D341Med (cell line): ENCODE measurements at regions not wholly inside any gene's neighbourhood (a gene's known extent, or its start where the extent isn't known, plus 50 kb on each side); places are given as distances from the start of the nearest gene placed in this dataset.
A peak's percentile ranks its signal among the peaks of the same experiment; 100 is the strongest.

ENCODE experiments used
- DNase-seq: peaks from one replicate; pipeline ENCODE4 v3.0.0; 2012; ENCODE audit warnings: low spot score

GRCh38 chr2:21395366-21395765 lies 271.6 kb downstream of the TDRD15 start:
- DNase-seq, result no peak

GRCh38 chr2:21396252-21396651 lies 272.5 kb downstream of the TDRD15 start:
- DNase-seq, result no peak

- no peak for DNase-seq
Observed at GRCh38 chr2:21401022-21401698, 277.4 kb downstream of the TDRD15 start.

GRCh38 chr2:21404137-21404536 lies 280.4 kb downstream of the TDRD15 start:
- peak; percentile 49 for DNase-seq

- no peak for DNase-seq
Observed at GRCh38 chr2:21404827-21405625, 281.3 kb downstream of the TDRD15 start.

- DNase-seq, result no peak
Observed at GRCh38 chr2:21406386-21406785, 282.6 kb downstream of the TDRD15 start.

- no peak for DNase-seq
Observed at GRCh38 chr2:21406911-21407310, 283.1 kb downstream of the TDRD15 start.

GRCh38 chr2:21407851-21408250 lies 284.1 kb downstream of the TDRD15 start:
- no peak for DNase-seq

- DNase-seq, result no peak
Observed at GRCh38 chr2:21411741-21412140, 288.0 kb downstream of the TDRD15 start.

- no peak for DNase-seq
Observed at GRCh38 chr2:21412944-21413443, 289.2 kb downstream of the TDRD15 start.

- DNase-seq, result no peak
Observed at GRCh38 chr2:21415234-21415633, 291.5 kb downstream of the TDRD15 start.

GRCh38 chr2:21416226-21416625 lies 292.5 kb downstream of the TDRD15 start:
- no peak for DNase-seq

- no peak for DNase-seq
Observed at GRCh38 chr2:21418456-21418855, 294.7 kb downstream of the TDRD15 start.

- no peak for DNase-seq
Observed at GRCh38 chr2:21420553-21421335, 297.0 kb downstream of the TDRD15 start.

- peak; percentile 68 for DNase-seq
Observed at GRCh38 chr2:21422050-21422449, 298.3 kb downstream of the TDRD15 start.

GRCh38 chr2:21422724-21423522 lies 299.2 kb downstream of the TDRD15 start:
- no peak for DNase-seq

GRCh38 chr2:21423854-21424253 lies 300.1 kb downstream of the TDRD15 start:
- no peak for DNase-seq

- no peak for DNase-seq
Observed at GRCh38 chr2:21424375-21424774, 300.6 kb downstream of the TDRD15 start.

- DNase-seq, result no peak
Observed at GRCh38 chr2:21427606-21428005, 303.8 kb downstream of the TDRD15 start.

GRCh38 chr2:21428754-21429153 lies 305.0 kb downstream of the TDRD15 start:
- DNase-seq, result no peak

GRCh38 chr2:21429747-21430146 lies 306.0 kb downstream of the TDRD15 start:
- DNase-seq, result no peak

GRCh38 chr2:21431078-21431477 lies 307.3 kb downstream of the TDRD15 start:
- no peak for DNase-seq
